ENCODE measurements at regions not wholly inside any gene's neighbourhood (a gene's known extent, or its start where the extent isn't known, plus 50 kb on each side); places are given as distances from the start of the nearest gene placed in this dataset.

DNA sequence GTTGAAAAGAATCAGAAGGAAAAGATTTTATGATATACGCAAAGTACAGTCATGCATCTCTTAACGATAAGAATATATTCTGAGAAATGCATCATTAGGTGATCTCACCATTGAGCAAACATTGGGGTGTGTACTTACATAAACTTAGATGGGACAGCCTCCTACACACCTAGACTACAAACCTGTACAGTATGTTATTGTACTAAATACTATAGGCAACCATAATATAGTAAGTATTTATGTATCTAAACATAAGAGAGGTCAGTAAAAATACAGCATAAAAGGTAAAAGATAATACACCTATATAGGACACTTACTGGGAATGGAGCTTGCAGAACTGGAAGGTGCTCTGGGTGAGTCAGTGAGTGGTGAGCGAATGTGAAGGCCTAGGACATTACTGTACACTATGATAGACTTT, 254.6 kb downstream of the SPRY2 start:
- TF ChIP-seq, protein P1, sequence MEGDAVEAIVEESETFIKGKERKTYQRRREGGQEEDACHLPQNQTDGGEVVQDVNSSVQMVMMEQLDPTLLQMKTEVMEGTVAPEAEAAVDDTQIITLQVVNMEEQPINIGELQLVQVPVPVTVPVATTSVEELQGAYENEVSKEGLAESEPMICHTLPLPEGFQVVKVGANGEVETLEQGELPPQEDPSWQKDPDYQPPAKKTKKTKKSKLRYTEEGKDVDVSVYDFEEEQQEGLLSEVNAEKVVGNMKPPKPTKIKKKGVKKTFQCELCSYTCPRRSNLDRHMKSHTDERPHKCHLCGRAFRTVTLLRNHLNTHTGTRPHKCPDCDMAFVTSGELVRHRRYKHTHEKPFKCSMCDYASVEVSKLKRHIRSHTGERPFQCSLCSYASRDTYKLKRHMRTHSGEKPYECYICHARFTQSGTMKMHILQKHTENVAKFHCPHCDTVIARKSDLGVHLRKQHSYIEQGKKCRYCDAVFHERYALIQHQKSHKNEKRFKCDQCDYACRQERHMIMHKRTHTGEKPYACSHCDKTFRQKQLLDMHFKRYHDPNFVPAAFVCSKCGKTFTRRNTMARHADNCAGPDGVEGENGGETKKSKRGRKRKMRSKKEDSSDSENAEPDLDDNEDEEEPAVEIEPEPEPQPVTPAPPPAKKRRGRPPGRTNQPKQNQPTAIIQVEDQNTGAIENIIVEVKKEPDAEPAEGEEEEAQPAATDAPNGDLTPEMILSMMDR (IDR thresholded peaks at IDR 0.05; ENCODE audit: insufficient read depth, low read length, poor library complexity, severe bottlenecking), result no peak
- TF ChIP-seq EZH2phosphoT487 (conservative IDR thresholded peaks at IDR 0.05; ENCODE audit: low read length), result no peak

Data from SU-DHL-6 (cell line).